Peyer's patch (tissue), 4 donors: ENCODE measurements at regions not wholly inside any gene's neighbourhood (a gene's known extent, or its start where the extent isn't known, plus 50 kb on each side); places are given as distances from the start of the nearest gene placed in this dataset.

Experiments used
- POLR2A ChIP-seq, 2 donors: fragments of 450-650 bp; IDR thresholded peaks; one replicate each; pipeline ENCODE4 v1.5.1; 2017; ENCODE audit warnings: antibody characterized with exemption in 2 of 2, mild to moderate bottlenecking in 2 of 2, moderate library complexity in 2 of 2
- TF ChIP-seq, protein P1 (sequence below), 6 experiments: fragments of 450-650 bp in 4 of 6; fragments of 200-600 bp in 2 of 6; sonication (generic) in 1 of 6; IDR thresholded peaks; one replicate each; pipeline ENCODE4 v1.5.1; 2017 to 2019; ENCODE audit warnings: antibody characterized with exemption in 6 of 6, mild to moderate bottlenecking in 3 of 6, moderate library complexity in 1 of 6

DNA sequence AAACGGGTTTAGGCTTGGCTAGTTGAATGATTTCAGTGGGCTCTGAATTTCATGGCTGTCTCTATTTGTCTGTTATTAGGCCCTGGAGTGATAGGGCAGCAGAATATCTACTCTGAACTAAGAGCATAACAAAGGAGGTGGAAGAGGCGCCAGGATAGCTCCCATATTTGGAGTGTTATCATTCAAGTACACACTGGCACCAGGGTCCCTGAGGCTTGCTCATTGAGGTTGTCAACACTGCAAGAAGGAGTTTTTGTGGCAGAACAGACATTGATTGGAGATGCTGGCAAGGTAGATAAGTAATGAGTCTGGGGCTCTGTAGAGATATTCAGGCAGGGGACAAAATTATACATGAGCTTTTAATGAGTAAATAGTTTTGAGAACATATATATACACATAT, 1748.4 kb downstream of the MRPL39 start:
- TF ChIP-seq, protein P1, sequence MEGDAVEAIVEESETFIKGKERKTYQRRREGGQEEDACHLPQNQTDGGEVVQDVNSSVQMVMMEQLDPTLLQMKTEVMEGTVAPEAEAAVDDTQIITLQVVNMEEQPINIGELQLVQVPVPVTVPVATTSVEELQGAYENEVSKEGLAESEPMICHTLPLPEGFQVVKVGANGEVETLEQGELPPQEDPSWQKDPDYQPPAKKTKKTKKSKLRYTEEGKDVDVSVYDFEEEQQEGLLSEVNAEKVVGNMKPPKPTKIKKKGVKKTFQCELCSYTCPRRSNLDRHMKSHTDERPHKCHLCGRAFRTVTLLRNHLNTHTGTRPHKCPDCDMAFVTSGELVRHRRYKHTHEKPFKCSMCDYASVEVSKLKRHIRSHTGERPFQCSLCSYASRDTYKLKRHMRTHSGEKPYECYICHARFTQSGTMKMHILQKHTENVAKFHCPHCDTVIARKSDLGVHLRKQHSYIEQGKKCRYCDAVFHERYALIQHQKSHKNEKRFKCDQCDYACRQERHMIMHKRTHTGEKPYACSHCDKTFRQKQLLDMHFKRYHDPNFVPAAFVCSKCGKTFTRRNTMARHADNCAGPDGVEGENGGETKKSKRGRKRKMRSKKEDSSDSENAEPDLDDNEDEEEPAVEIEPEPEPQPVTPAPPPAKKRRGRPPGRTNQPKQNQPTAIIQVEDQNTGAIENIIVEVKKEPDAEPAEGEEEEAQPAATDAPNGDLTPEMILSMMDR (IDR thresholded peaks at IDR 0.05), result no peak
- no peak for TF ChIP-seq POLR2A (IDR thresholded peaks at IDR 0.05)
